Colonic mucosa (tissue), 4 donors: ENCODE measurements at regions not wholly inside any gene's neighbourhood (a gene's known extent, or its start where the extent isn't known, plus 50 kb on each side); places are given as distances from the start of the nearest gene placed in this dataset.

Experiments
- DNase-seq: peaks from one replicate; pipeline ENCODE4 v3.0.0-alpha.2; 2020
- H3K27ac ChIP-seq: fragments of 200-600 bp; one replicate; pipeline ENCODE4 v1.8.0; 2021
- H3K27me3 ChIP-seq: fragments of 200-600 bp; one replicate; pipeline ENCODE4 v1.8.0; 2021
- H3K36me3 ChIP-seq: fragments of 200-600 bp; one replicate; pipeline ENCODE4 v1.8.0; 2021
- H3K4me1 ChIP-seq: fragments of 200-600 bp; one replicate; pipeline ENCODE4 v1.8.0; 2021; ENCODE audit warnings: mild to moderate bottlenecking
- H3K4me3 ChIP-seq: fragments of 200-600 bp; one replicate; pipeline ENCODE4 v1.8.0; 2021
- H3K9ac ChIP-seq, 2 donors: one replicate each; pipeline ENCODE4 v1.7.0; 2013; ENCODE audit warnings: control low read depth in 2 of 2, low read depth in 2 of 2, low read length in 2 of 2
- H3K9me3 ChIP-seq: fragments of 200-600 bp; one replicate; pipeline ENCODE4 v1.8.0; 2021
- CTCF ChIP-seq: fragments of 200-600 bp; IDR thresholded peaks from one replicate; pipeline ENCODE4 v1.8.0; 2022; ENCODE audit warnings: antibody characterized with exemption, mild to moderate bottlenecking
- intact Hi-C: fragments of 100-400 bp; cut with DNase I; formaldehyde crosslinking; loops from one replicate; pipeline ENCODE4 v1.14.1; 2022
- donor health status: healthy.
- donor health status: DM: no; HTN: no; CAD: no.
- donor health status: DM: no; HTN: no; CAD: no.

GRCh38 chr1:30275926-30276764 is 447.2 kb downstream of the MATN1 start:
- H3K27me3 ChIP-seq, result no peaks in the 10 kb centered on the region
- no peak overlapping the region for H3K27ac ChIP-seq
- no peaks in the 10 kb centered on the region for H3K36me3 ChIP-seq
- no peaks in the 10 kb centered on the region for H3K9me3 ChIP-seq
- no peaks in the 10 kb centered on the region for H3K4me1 ChIP-seq
- TF ChIP-seq CTCF, result no peak
- H3K4me3 ChIP-seq, result no peak overlapping the region
- H3K9ac ChIP-seq, result no peak overlapping the region
- DNase-seq, result peak; percentile 3
- intact Hi-C loops, result no loop called here

- H3K27me3 ChIP-seq, result no peaks in the 10 kb centered on the region
Observed at GRCh38 chr1:30274976-30275621, 448.3 kb downstream of the MATN1 start.

GRCh38 chr1:30274173-30274970 is 449.0 kb downstream of the MATN1 start:
- Histone ChIP-seq H3K27ac (no peak overlapping the region), H3K9me3 (no peaks in the 10 kb centered on the region), H3K4me3 (no peak overlapping the region), H3K36me3 (no peaks in the 10 kb centered on the region), H3K27me3 (no peaks in the 10 kb centered on the region), H3K4me1 (no peaks in the 10 kb centered on the region), H3K9ac (no peak overlapping the region)
- TF ChIP-seq CTCF, result no peak
- DNase-seq, result peak; percentile 4
- intact Hi-C loops, result no loop called here

More at GRCh38 chr1:30274976-30275621, 448.3 kb downstream of the MATN1 start:
- Histone ChIP-seq H3K4me3 (no peak overlapping the region), H3K4me1 (no peaks in the 10 kb centered on the region), H3K36me3 (no peaks in the 10 kb centered on the region), H3K9ac (no peak overlapping the region), H3K27ac (no peak overlapping the region), H3K9me3 (no peaks in the 10 kb centered on the region)
- intact Hi-C loops, result no loop called here
- peak; percentile 4 for DNase-seq
- TF ChIP-seq CTCF, result no peak

- H3K9me3 ChIP-seq, result no peaks in the 10 kb centered on the region
- no peak overlapping the region for H3K27ac ChIP-seq
- H3K9ac ChIP-seq, result no peak overlapping the region
- no peaks in the 10 kb centered on the region for H3K27me3 ChIP-seq
- intact Hi-C loops, result no loop called here
- no peak for TF ChIP-seq CTCF
- no peaks in the 10 kb centered on the region for H3K4me1 ChIP-seq
- H3K4me3 ChIP-seq, result no peak overlapping the region
- H3K36me3 ChIP-seq, result no peaks in the 10 kb centered on the region
- no peak for DNase-seq
Observed at GRCh38 chr1:30273456-30273855, 449.9 kb downstream of the MATN1 start.

GRCh38 chr1:30273021-30273325 is 450.4 kb downstream of the MATN1 start:
- Histone ChIP-seq H3K4me1 (no peaks in the 10 kb centered on the region), H3K4me3 (no peak overlapping the region), H3K9ac (no peak overlapping the region), H3K27me3 (no peaks in the 10 kb centered on the region), H3K27ac (no peak overlapping the region), H3K9me3 (no peaks in the 10 kb centered on the region), H3K36me3 (no peaks in the 10 kb centered on the region)
- intact Hi-C loops, result no loop called here
- TF ChIP-seq CTCF, result no peak
- no peak for DNase-seq
